Peyer's patch (tissue), 4 donors: ENCODE measurements at regions not wholly inside any gene's neighbourhood (a gene's known extent, or its start where the extent isn't known, plus 50 kb on each side); places are given as distances from the start of the nearest gene placed in this dataset.

Experiments
- DNase-seq, 3 donors: peaks; one replicate each; pipeline ENCODE4 v3.0.0-alpha.2; 2017 to 2019
- H3K27ac ChIP-seq, 4 donors: fragments of 200-600 bp; sonication (generic); one replicate each; pipeline ENCODE4 v1.5.1; 2016 to 2019
- H3K27me3 ChIP-seq, 2 donors: fragments of 200-600 bp; sonication (generic); one replicate each; pipeline ENCODE4 v1.5.1; 2019
- H3K36me3 ChIP-seq, 3 donors: fragments of 200-600 bp; sonication (generic); one replicate each; pipeline ENCODE4 v1.5.1; 2016 to 2019
- H3K4me1 ChIP-seq, 4 donors: fragments of 200-600 bp; sonication (generic); one replicate each; pipeline ENCODE4 v1.5.1; 2016 to 2019
- H3K4me3 ChIP-seq, 4 donors: fragments of 200-600 bp; sonication (generic); 1 replicate in 3 of 4; 2 replicates in 1 of 4; pipeline ENCODE4 v1.5.1; 2016 to 2019; ENCODE audit warnings: mild to moderate bottlenecking in 1 of 4
- H3K9me3 ChIP-seq, 4 donors: fragments of 200-600 bp; sonication (generic); one replicate each; pipeline ENCODE4 v1.5.1; 2016 to 2019; ENCODE audit warnings: mild to moderate bottlenecking in 1 of 4
- CTCF ChIP-seq, 6 experiments: fragments of 450-650 bp in 4 of 6; fragments of 200-600 bp in 2 of 6; sonication (generic) in 1 of 6; IDR thresholded peaks; one replicate each; pipeline ENCODE4 v1.5.1; 2017 to 2019; ENCODE audit warnings: antibody characterized with exemption in 6 of 6, mild to moderate bottlenecking in 3 of 6, moderate library complexity in 1 of 6
- POLR2A ChIP-seq, 2 donors: fragments of 450-650 bp; IDR thresholded peaks; one replicate each; pipeline ENCODE4 v1.5.1; 2017; ENCODE audit warnings: antibody characterized with exemption in 2 of 2, mild to moderate bottlenecking in 2 of 2, moderate library complexity in 2 of 2

GRCh38 chr5:23977365-23977764 is 470.0 kb downstream of the PRDM9 start:
- H3K27me3 ChIP-seq: no peaks in the 10 kb centered on the region
- no peaks in the 10 kb centered on the region for H3K4me1 ChIP-seq
- DNase-seq: no peak
- H3K4me3 ChIP-seq: no peak overlapping the region
- no peak for TF ChIP-seq CTCF (IDR thresholded peaks at IDR 0.05)
- TF ChIP-seq POLR2A (IDR thresholded peaks at IDR 0.05): no peak
- H3K36me3 ChIP-seq: no peaks in the 10 kb centered on the region
- H3K9me3 ChIP-seq: peaks cover 0 to 7% (median 0%) of the 10 kb centered on the region in 4 donors
- no peak overlapping the region for H3K27ac ChIP-seq

DNA sequence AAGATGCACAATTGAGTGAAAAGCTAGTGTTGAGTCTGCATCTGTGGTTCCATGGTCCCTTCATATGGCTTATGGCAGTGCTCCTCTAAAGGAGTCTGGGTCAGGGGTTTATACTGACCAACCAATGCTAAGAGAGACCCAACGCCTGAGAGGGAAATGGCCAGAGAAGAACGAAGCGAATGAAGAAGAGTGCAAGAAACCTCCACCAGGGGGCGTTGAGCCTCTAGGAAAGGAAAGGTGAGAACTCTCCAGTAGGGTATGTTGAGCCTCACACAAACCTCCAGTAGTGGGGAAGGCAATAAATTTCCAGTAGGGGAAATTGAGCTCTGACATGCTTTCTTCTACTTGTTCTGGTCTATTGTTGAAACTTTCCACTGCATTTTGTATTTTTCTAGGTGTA is 470.6 kb downstream of the PRDM9 start:
- Histone ChIP-seq H3K36me3 (no peaks in the 10 kb centered on the region), H3K27me3 (no peaks in the 10 kb centered on the region), H3K4me3 (no peak overlapping the region), H3K4me1 (no peaks in the 10 kb centered on the region), H3K27ac (no peak overlapping the region), H3K9me3 (peaks cover 0 to 7% (median 0%) of the 10 kb centered on the region in 4 donors)
- DNase-seq: no peak
- TF ChIP-seq POLR2A (IDR thresholded peaks at IDR 0.05) (no peak), CTCF (IDR thresholded peaks at IDR 0.05) (no peak)

- Histone ChIP-seq H3K36me3 (no peaks in the 10 kb centered on the region), H3K9me3 (no peaks in the 10 kb centered on the region), H3K4me3 (no peak overlapping the region), H3K27ac (no peak overlapping the region), H3K27me3 (no peaks in the 10 kb centered on the region), H3K4me1 (no peaks in the 10 kb centered on the region)
- no peak for TF ChIP-seq POLR2A (IDR thresholded peaks at IDR 0.05)
- TF ChIP-seq CTCF (IDR thresholded peaks at IDR 0.05): no peak
- no peak for DNase-seq
Observed at GRCh38 chr5:23991406-23991805, 484.0 kb downstream of the PRDM9 start.

DNA sequence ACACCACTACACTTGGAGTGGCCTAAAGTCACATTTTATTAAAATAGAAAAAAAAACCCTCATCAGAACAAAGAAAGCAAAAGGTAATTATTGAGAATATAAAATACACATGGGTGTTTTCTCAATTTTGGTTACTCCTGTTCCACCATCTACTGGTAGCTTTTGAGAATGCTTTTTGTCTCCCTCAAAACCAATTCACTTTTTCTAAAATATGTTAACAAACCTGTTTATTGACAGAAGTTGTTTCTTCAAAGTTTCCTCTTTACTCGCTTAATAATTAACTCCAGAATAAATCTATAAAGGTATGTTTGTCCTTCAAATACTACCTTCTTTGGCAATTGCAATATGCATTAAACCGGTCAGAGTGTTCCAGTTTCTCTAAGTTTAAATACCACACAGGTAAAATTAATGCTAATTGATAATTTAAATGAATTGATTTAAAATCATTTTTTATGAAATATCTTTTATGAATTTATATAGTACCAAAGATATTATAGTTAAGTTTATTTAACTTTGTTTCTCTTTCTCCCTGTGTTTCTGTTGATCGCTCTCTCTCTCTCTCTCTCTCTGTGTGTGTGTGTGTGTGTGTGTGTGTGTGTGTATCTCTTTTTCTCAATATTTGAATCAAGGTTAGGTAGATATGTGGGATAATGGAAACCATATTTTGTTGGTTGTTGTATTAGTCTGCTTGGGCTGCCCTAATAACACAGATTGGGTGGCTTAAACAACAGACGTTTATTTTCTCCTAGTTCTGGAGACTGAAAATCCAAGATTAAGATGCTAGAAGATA is 487.4 kb downstream of the PRDM9 start:
- no peak for DNase-seq
- Histone ChIP-seq H3K27me3 (no peaks in the 10 kb centered on the region), H3K9me3 (no peaks in the 10 kb centered on the region), H3K36me3 (no peaks in the 10 kb centered on the region), H3K4me1 (no peaks in the 10 kb centered on the region), H3K27ac (no peak overlapping the region), H3K4me3 (no peak overlapping the region)
- TF ChIP-seq POLR2A (IDR thresholded peaks at IDR 0.05) (no peak), CTCF (IDR thresholded peaks at IDR 0.05) (peak in 1 of 6 experiments; percentile 10)

- no peaks in the 10 kb centered on the region for H3K36me3 ChIP-seq
- TF ChIP-seq POLR2A (IDR thresholded peaks at IDR 0.05): no peak
- no peak for TF ChIP-seq CTCF (IDR thresholded peaks at IDR 0.05)
- no peaks in the 10 kb centered on the region for H3K27me3 ChIP-seq
- no peak overlapping the region for H3K27ac ChIP-seq
- H3K4me1 ChIP-seq: no peaks in the 10 kb centered on the region
- H3K4me3 ChIP-seq: no peak overlapping the region
- H3K9me3 ChIP-seq: no peaks in the 10 kb centered on the region
- DNase-seq: no peak
Observed at GRCh38 chr5:23996525-23996924, 489.1 kb downstream of the PRDM9 start.
